ENCODE measurements at regions not wholly inside any gene's neighbourhood (a gene's known extent, or its start where the extent isn't known, plus 50 kb on each side); places are given as distances from the start of the nearest gene placed in this dataset.

GRCh38 chr14:94917041-94917600 is 147.2 kb upstream of the GSC start:
- H3K23me2 ChIP-seq (ENCODE audit: insufficient read length, low read depth, low read length, poor library complexity, severe bottlenecking): no peaks in the 10 kb centered on the region
- no peak overlapping the region for H3K4me2 ChIP-seq (ENCODE audit: insufficient read depth, insufficient read length, low read length)
- no peak overlapping the region for H3K4me3 Mint-ChIP-seq
- no peak overlapping the region for H3K56ac ChIP-seq (ENCODE audit: insufficient read length, low read depth, low read length)
- H2BK120ac ChIP-seq (ENCODE audit: low read depth, low read length, poor library complexity, severe bottlenecking): no peak overlapping the region
- H2AFZ ChIP-seq (ENCODE audit: low read length): no peak overlapping the region
- no peak overlapping the region for H3K4ac ChIP-seq (ENCODE audit: low read depth, low read length)
- no peak overlapping the region for H2BK20ac ChIP-seq (ENCODE audit: low read depth, low read length, poor library complexity, severe bottlenecking)
- H3K79me1 ChIP-seq (ENCODE audit: insufficient read depth, low read depth, low read length, poor library complexity, severe bottlenecking): no peaks in the 10 kb centered on the region
- H4K5ac ChIP-seq (ENCODE audit: insufficient read length, low read depth, low read length): peak overlapping the region; percentile 63
- no peak overlapping the region for H2BK5ac ChIP-seq (ENCODE audit: insufficient read length, low read length)
- no peak overlapping the region for H3K14ac ChIP-seq (ENCODE audit: insufficient read depth, low read length)
- no peak overlapping the region for H3K27ac ChIP-seq (ENCODE audit: insufficient read length, low read depth, low read length)
- H3K18ac ChIP-seq (ENCODE audit: insufficient read length, low read depth, low read length): no peak overlapping the region
- no peak overlapping the region for H3K23ac ChIP-seq (ENCODE audit: insufficient read length, low read depth, low read length)
- H3K27ac Mint-ChIP-seq: no peak overlapping the region
- no peak overlapping the region for H4K91ac ChIP-seq (ENCODE audit: insufficient read length, low read depth, low read length)
- no peak for TF ChIP-seq CTCF (conservative IDR thresholded peaks at IDR 0.05)
- H2BK15ac ChIP-seq (ENCODE audit: low read depth, low read length): no peak overlapping the region
- no peaks in the 10 kb centered on the region for H3K9me3 Mint-ChIP-seq
- H4K8ac ChIP-seq (replicated peaks; ENCODE audit: insufficient read length, low read depth, low read length): no peak overlapping the region
- H3K4me1 ChIP-seq (ENCODE audit: insufficient read depth, low read length): no peaks in the 10 kb centered on the region
- H3K27me3 ChIP-seq (ENCODE audit: insufficient read depth, low read length): no peaks in the 10 kb centered on the region
- no peak overlapping the region for H2AK5ac ChIP-seq (ENCODE audit: insufficient read length, low read length)
- H2BK12ac ChIP-seq (ENCODE audit: insufficient read length, low read depth, low read length): no peak overlapping the region
- H3K4me1 Mint-ChIP-seq: no peaks in the 10 kb centered on the region
- no peaks in the 10 kb centered on the region; a peak in 1 of 7 replicates for H3K36me3 Mint-ChIP-seq (ENCODE audit: insufficient read depth in 1 of 3, low read depth in 3 of 3)
- WGBS (ENCODE audit: extremely low coverage, insufficient read length, low lambda C conversion rate): 100% methylated on average over 1 of the region's 7 CpGs
- no peak overlapping the region for H3K9ac ChIP-seq (ENCODE audit: extremely low read depth, insufficient read length, low read length)
- peaks cover 17% of the 10 kb centered on the region for H3K27me3 Mint-ChIP-seq (ENCODE audit: low read depth)
- no peaks in the 10 kb centered on the region for H4K20me1 ChIP-seq (ENCODE audit: control insufficient read depth, insufficient read depth, insufficient read length)
- no peak overlapping the region for H3T11ph ChIP-seq (ENCODE audit: low read length)
- no peaks in the 10 kb centered on the region for H3K9me3 ChIP-seq (ENCODE audit: control insufficient read depth, low read depth, low read length)
- H3K79me2 ChIP-seq (ENCODE audit: insufficient read depth, low read length): no peaks in the 10 kb centered on the region
- DNase-seq: no peak

All from H9 (cell line).